ENCODE measurements at regions not wholly inside any gene's neighbourhood (a gene's known extent, or its start where the extent isn't known, plus 50 kb on each side); places are given as distances from the start of the nearest gene placed in this dataset.

DNA sequence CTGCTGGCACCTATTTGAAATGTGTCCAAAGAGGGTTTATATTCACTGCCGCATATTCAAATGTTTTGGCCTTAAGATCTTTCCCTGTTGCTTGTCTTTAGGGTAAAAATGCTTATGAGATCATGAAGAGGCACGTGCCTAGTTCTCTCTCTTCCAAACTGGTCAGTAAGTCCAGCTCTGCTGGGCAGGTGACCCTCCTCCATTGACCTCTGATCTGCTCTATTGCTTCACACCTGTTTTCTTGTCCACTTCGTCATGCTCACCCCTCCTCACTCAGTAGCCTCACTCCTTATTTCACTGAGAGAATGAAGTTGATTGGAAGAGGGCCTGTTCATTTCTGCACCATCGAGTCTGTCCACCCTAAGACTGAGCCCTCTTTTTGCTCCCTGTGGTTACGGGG lies 140.5 kb upstream of the COBL start:
- no peaks in the 10 kb centered on the region for H3K36me3 Mint-ChIP-seq (ENCODE audit: low read depth)
- Histone ChIP-seq H3K27ac (ENCODE audit: low read depth in 1 of 2, low read length in 2 of 2) (no peak overlapping the region), H3K9me3 (ENCODE audit: control insufficient read depth in 1 of 2, insufficient read depth in 1 of 2, low read length in 2 of 2) (no peaks in the 10 kb centered on the region), H3K27me3 (ENCODE audit: control insufficient read depth in 1 of 2, insufficient read depth in 2 of 2, low read length in 2 of 2) (no peaks in the 10 kb centered on the region), H3K4me1 (ENCODE audit: insufficient read depth, low read length) (no peaks in the 10 kb centered on the region), H3K36me3 (ENCODE audit: insufficient read depth, low read length) (no peaks in the 10 kb centered on the region), H3K4me3 (ENCODE audit: low read length) (no peak overlapping the region)
- H3K27ac Mint-ChIP-seq: no peak overlapping the region
- ChIA-PET POLR2A (no interaction called here), CTCF (no interaction called here)
- no peak overlapping the region for H3K4me3 Mint-ChIP-seq
- H3K27me3 Mint-ChIP-seq: no peaks in the 10 kb centered on the region
- no peaks in the 10 kb centered on the region for H3K4me1 Mint-ChIP-seq (ENCODE audit: low read depth)
- H3K9me3 Mint-ChIP-seq: no peaks in the 10 kb centered on the region
- no peak for TF ChIP-seq CTCF (IDR thresholded peaks at IDR 0.05)
- no peak for DNase-seq
- intact Hi-C loops (cut with DNase I, micrococcal nuclease): no loop called here
- no peak for ATAC-seq (ENCODE audit: poor library complexity)

- no peak overlapping the region for H3K27ac Mint-ChIP-seq
- no peak for TF ChIP-seq CTCF (IDR thresholded peaks at IDR 0.05)
These were observed 139.9 kb upstream of the COBL start for GRCh38 chr7:51456431-51457060.

DNA sequence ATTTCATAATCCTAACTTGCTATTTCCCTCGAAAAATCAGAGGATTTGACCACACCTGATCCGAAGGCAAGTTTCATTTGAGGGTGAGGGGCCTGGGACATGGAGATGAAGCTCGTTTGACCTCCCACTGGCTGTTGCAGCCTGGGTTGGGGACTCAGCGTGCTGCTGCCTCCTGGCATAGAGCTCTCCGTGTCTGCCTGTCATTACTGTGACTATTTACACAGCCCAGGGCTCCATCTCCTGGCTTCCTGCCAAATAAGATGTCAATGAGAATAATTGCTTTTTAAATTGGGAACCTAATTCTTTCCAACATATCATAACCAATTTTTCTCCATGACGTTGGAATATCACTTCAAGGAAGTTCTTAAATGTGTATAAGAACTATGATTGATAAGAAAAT lies 139.3 kb upstream of the COBL start:
- TF ChIP-seq CTCF (IDR thresholded peaks at IDR 0.05): no peak
- no peak overlapping the region for H3K4me3 ChIP-seq (ENCODE audit: low read length)
- H3K27ac ChIP-seq (ENCODE audit: low read depth in 1 of 2, low read length in 2 of 2): no peak overlapping the region
- no peak for DNase-seq
- no peaks in the 10 kb centered on the region for H3K27me3 ChIP-seq (ENCODE audit: control insufficient read depth in 1 of 2, insufficient read depth in 2 of 2, low read length in 2 of 2)
- H3K36me3 Mint-ChIP-seq (ENCODE audit: low read depth): no peaks in the 10 kb centered on the region
- H3K4me3 Mint-ChIP-seq: no peak overlapping the region
- no peak overlapping the region for H3K27ac Mint-ChIP-seq
- intact Hi-C loops (cut with DNase I, micrococcal nuclease): no loop called here
- H3K27me3 Mint-ChIP-seq: no peaks in the 10 kb centered on the region
- H3K36me3 ChIP-seq (ENCODE audit: insufficient read depth, low read length): no peaks in the 10 kb centered on the region
- H3K9me3 ChIP-seq (ENCODE audit: control insufficient read depth in 1 of 2, insufficient read depth in 1 of 2, low read length in 2 of 2): no peaks in the 10 kb centered on the region
- no peak for ATAC-seq (ENCODE audit: poor library complexity)
- CTCF ChIA-PET: no interaction called here
- no peaks in the 10 kb centered on the region for H3K9me3 Mint-ChIP-seq
- no peaks in the 10 kb centered on the region for H3K4me1 Mint-ChIP-seq (ENCODE audit: low read depth)
- POLR2A ChIA-PET: no interaction called here
- no peaks in the 10 kb centered on the region for H3K4me1 ChIP-seq (ENCODE audit: insufficient read depth, low read length)

More at GRCh38 chr7:51456431-51457060, 139.9 kb upstream of the COBL start:
- Mint-ChIP-seq H3K36me3 (ENCODE audit: low read depth) (no peaks in the 10 kb centered on the region), H3K4me3 (no peak overlapping the region), H3K27me3 (no peaks in the 10 kb centered on the region), H3K9me3 (no peaks in the 10 kb centered on the region), H3K4me1 (ENCODE audit: low read depth) (no peaks in the 10 kb centered on the region)
- no peak for ATAC-seq (ENCODE audit: poor library complexity)
- Histone ChIP-seq H3K27me3 (ENCODE audit: control insufficient read depth in 1 of 2, insufficient read depth in 2 of 2, low read length in 2 of 2) (no peaks in the 10 kb centered on the region), H3K36me3 (ENCODE audit: insufficient read depth, low read length) (no peaks in the 10 kb centered on the region), H3K27ac (ENCODE audit: low read depth in 1 of 2, low read length in 2 of 2) (no peak overlapping the region), H3K4me3 (ENCODE audit: low read length) (no peak overlapping the region), H3K9me3 (ENCODE audit: control insufficient read depth in 1 of 2, insufficient read depth in 1 of 2, low read length in 2 of 2) (no peaks in the 10 kb centered on the region), H3K4me1 (ENCODE audit: insufficient read depth, low read length) (no peaks in the 10 kb centered on the region)
- no peak for DNase-seq
- ChIA-PET POLR2A (no interaction called here), CTCF (no interaction called here)
- intact Hi-C loops (cut with DNase I, micrococcal nuclease): no loop called here

Data from CD4-positive, alpha-beta T cell (primary cell).